Adrenal gland (tissue), 9 donors: ENCODE measurements at regions not wholly inside any gene's neighbourhood (a gene's known extent, or its start where the extent isn't known, plus 50 kb on each side); places are given as distances from the start of the nearest gene placed in this dataset.

ENCODE experiments used
- DNase-seq, 7 donors: peaks; one replicate each; pipeline ENCODE4 v3.0.0-alpha.2; 2019 to 2020
- H3K27ac ChIP-seq, 5 donors: fragments of 200-600 bp; sonication (generic) in 4 of 5; 1 replicate in 3 of 5; 2 replicates in 2 of 5; pipeline versions ENCODE4 v1.5.1 to v1.8.0; 2016 to 2020; ENCODE audit warnings: mild to moderate bottlenecking in 1 of 5
- H3K27me3 ChIP-seq: fragments of 200-600 bp; 2 replicates; pipeline ENCODE4 v1.8.0; 2021
- H3K36me3 ChIP-seq, 2 donors: fragments of 200-600 bp; replicated peaks in 1 of 2; 1 replicate in 1 of 2; 2 replicates in 1 of 2; pipeline versions ENCODE4 v1.5.1 to v1.8.0; 2018 to 2022
- H3K4me1 ChIP-seq, 2 donors: fragments of 200-600 bp; replicated peaks in 1 of 2; 1 replicate in 1 of 2; 2 replicates in 1 of 2; pipeline versions ENCODE4 v1.5.1 to v1.8.0; 2018 to 2021
- H3K4me3 ChIP-seq, 4 donors: fragments of 200-600 bp; sonication (generic) in 3 of 4; one replicate each; pipeline ENCODE4 v1.5.1; 2016 to 2018
- H3K9me3 ChIP-seq, 3 donors: fragments of 200-600 bp; sonication (generic) in 1 of 3; replicated peaks in 1 of 3; 1 replicate in 2 of 3; 2 replicates in 1 of 3; pipeline versions ENCODE4 v1.5.1 to v1.8.0; 2016 to 2021
- POLR2A ChIP-seq, 2 donors: fragments of 450-650 bp; IDR thresholded peaks; one replicate each; pipeline ENCODE4 v1.6.1; 2017; ENCODE audit warnings: antibody characterized with exemption in 2 of 2, mild to moderate bottlenecking in 2 of 2, moderate library complexity in 1 of 2
- WGBS, 4 donors: extraction: QIAGEN DNeasy Blood & Tissue Kit in 2 of 4; methylation state at CpG; one replicate each; pipeline versions ENCODE4 v1.1.5 to v1.1.7; 2013 to 2017; 5-methylcytosine and 5-hydroxymethylcytosine counted together
- intact Hi-C, 2 donors: fragments of 100-400 bp; cut with DNase I; formaldehyde crosslinking; loops; one replicate each; pipeline versions ENCODE4 v1.14.1 to v1.15.0; 2022 to 2023
- TF ChIP-seq, protein P1 (sequence below), 6 experiments: fragments of 450-650 bp in 4 of 6; fragments of 200-600 bp in 2 of 6; sonication (generic) in 1 of 6; IDR thresholded peaks; 1 replicate in 5 of 6; 2 replicates in 1 of 6; pipeline versions ENCODE4 v1.5.1 to v1.8.0; 2016 to 2021; ENCODE audit warnings: antibody characterized with exemption in 6 of 6, mild to moderate bottlenecking in 2 of 6, moderate library complexity in 1 of 6
- donor health status: healthy with polysubstance abuse.
- donor health status: Bipolar disorder and iron deficiency.
- donor health status: DM: yes; HTN: yes; CAD: no.
- donor health status: DM: no; HTN: no; CAD: no.
- donor health status: DM: no; HTN: no; CAD: no.

DNA sequence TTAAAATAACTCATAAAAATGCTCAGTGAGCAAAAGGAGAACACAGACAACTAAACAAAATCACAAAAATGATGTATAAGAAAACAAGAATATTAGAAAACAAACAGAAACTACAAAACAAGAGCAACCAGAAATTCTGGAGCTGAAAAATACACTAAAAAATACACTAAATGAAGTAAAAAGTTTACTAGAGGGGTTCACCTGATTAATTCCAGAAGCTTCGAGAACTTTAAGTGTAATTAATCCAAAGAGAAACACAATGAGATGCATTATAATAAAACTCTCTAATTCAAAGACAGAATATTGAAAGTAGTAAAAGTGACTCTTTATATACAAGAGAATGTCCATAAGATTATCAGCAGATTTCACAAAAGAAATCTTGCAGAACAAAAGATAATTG is 558.4 kb downstream of the CCER1 start:
- DNase-seq: no peak
- TF ChIP-seq POLR2A (IDR thresholded peaks at IDR 0.05): no peak
- TF ChIP-seq, protein P1, sequence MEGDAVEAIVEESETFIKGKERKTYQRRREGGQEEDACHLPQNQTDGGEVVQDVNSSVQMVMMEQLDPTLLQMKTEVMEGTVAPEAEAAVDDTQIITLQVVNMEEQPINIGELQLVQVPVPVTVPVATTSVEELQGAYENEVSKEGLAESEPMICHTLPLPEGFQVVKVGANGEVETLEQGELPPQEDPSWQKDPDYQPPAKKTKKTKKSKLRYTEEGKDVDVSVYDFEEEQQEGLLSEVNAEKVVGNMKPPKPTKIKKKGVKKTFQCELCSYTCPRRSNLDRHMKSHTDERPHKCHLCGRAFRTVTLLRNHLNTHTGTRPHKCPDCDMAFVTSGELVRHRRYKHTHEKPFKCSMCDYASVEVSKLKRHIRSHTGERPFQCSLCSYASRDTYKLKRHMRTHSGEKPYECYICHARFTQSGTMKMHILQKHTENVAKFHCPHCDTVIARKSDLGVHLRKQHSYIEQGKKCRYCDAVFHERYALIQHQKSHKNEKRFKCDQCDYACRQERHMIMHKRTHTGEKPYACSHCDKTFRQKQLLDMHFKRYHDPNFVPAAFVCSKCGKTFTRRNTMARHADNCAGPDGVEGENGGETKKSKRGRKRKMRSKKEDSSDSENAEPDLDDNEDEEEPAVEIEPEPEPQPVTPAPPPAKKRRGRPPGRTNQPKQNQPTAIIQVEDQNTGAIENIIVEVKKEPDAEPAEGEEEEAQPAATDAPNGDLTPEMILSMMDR (IDR thresholded peaks at IDR 0.05): no peak
- Histone ChIP-seq H3K4me3 (no peak overlapping the region), H3K36me3 (no peaks in the 10 kb centered on the region), H3K4me1 (no peaks in the 10 kb centered on the region), H3K27ac (no peak overlapping the region), H3K9me3 (no peaks in the 10 kb centered on the region), H3K27me3 (no peaks in the 10 kb centered on the region)
- 78 to 91% (median 87%) methylated on average over 1 of the region's 1 CpG for WGBS, 4 donors
- intact Hi-C loops: no loop called here

DNA sequence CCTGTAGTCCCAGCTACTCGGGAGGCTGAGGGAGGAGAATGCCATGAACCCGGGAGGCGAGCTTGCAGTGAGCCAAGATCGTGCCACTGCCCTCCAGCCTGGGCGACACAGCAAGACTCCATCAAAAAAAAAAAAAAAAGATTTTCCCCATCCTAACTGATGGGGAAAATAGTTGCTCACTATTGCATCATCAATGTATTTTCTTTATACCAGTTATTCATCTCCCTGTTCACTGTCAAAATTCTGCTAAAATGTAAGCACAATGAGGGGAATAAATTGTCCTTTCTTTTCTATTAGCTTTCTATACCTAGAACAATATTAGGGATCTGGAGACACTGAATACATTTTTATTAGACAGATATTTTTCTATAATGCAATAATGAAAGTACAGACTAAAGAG is 561.3 kb downstream of the CCER1 start:
- intact Hi-C loops: no loop called here
- no peaks in the 10 kb centered on the region for H3K9me3 ChIP-seq
- no peaks in the 10 kb centered on the region for H3K4me1 ChIP-seq
- 81 to 88% (median 86%) methylated on average over 4 to 5 of the region's 5 CpGs for WGBS, 4 donors
- TF ChIP-seq POLR2A (IDR thresholded peaks at IDR 0.05): no peak
- TF ChIP-seq, protein P1 (IDR thresholded peaks at IDR 0.05): no peak
- H3K27ac ChIP-seq: no peak overlapping the region
- H3K27me3 ChIP-seq: no peaks in the 10 kb centered on the region
- no peak for DNase-seq
- H3K4me3 ChIP-seq: no peak overlapping the region
- no peaks in the 10 kb centered on the region for H3K36me3 ChIP-seq

DNA sequence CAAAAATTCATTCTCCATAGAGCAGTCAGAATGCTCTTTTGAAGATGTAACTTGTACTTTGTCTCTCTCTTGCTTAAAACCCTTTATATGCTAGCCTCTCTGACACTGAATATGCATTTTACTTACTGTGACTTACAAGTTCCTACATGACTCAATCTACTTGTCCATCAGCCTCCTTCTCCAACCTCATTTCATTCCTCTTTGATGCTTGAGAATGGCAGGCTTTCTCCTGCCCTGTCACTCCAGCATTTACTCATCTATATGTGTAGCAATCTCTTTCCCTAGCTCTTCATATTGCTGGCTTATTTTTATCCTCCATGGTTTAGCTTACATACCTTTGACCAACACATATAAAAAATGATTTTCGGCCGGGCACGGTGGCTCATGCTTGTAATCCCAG is 561.9 kb downstream of the CCER1 start:
- intact Hi-C loops: no loop called here
- 55 to 88% (median 74%) methylated on average over 3 of the region's 3 CpGs for WGBS, 4 donors
- no peak for DNase-seq

DNA sequence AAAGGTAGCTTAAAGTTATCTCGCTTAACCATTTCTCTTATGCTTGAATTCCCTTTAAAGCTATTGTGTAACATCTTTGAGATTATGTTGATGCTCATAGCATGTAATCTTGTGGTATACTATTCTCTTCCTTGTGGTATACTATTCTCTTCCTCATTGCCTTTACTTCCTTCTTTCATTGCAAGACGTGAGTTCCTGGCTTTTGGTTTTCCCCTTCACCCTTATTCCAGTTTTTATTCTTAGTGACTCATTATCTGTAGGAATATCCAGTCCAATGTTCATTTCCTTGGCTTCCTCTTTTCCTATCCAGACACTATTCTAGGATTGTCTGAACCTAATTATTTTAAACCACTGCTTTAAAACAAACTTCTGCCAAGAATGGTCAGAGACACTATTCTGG is 564.0 kb downstream of the CCER1 start:
- Histone ChIP-seq H3K4me3 (no peak overlapping the region), H3K9me3 (no peaks in the 10 kb centered on the region), H3K27me3 (no peaks in the 10 kb centered on the region), H3K36me3 (no peaks in the 10 kb centered on the region), H3K27ac (no peak overlapping the region), H3K4me1 (no peaks in the 10 kb centered on the region)
- WGBS, 4 donors: 45 to 60% (median 50%) methylated on average over 2 of the region's 2 CpGs
- intact Hi-C loops: no loop called here
- TF ChIP-seq POLR2A (IDR thresholded peaks at IDR 0.05): no peak
- TF ChIP-seq, protein P1 (IDR thresholded peaks at IDR 0.05): no peak
- no peak for DNase-seq

More for the DNA sequence above, 561.9 kb downstream of the CCER1 start:
- no peak overlapping the region for H3K27ac ChIP-seq
- no peaks in the 10 kb centered on the region for H3K4me1 ChIP-seq
- no peak overlapping the region for H3K4me3 ChIP-seq
- H3K9me3 ChIP-seq: no peaks in the 10 kb centered on the region
- H3K27me3 ChIP-seq: no peaks in the 10 kb centered on the region
- no peaks in the 10 kb centered on the region for H3K36me3 ChIP-seq
- TF ChIP-seq, protein P1 (IDR thresholded peaks at IDR 0.05): no peak
- TF ChIP-seq POLR2A (IDR thresholded peaks at IDR 0.05): no peak
